SKM-1 (cell line): ENCODE measurements at regions not wholly inside any gene's neighbourhood (a gene's known extent, or its start where the extent isn't known, plus 50 kb on each side); places are given as distances from the start of the nearest gene placed in this dataset.

Source experiments
- DNase-seq: peaks from one replicate; lab custom pipeline; 2025; ENCODE audit not compliant: unreplicated experiment; lab: John Stamatoyannopoulos, UW

DNA sequence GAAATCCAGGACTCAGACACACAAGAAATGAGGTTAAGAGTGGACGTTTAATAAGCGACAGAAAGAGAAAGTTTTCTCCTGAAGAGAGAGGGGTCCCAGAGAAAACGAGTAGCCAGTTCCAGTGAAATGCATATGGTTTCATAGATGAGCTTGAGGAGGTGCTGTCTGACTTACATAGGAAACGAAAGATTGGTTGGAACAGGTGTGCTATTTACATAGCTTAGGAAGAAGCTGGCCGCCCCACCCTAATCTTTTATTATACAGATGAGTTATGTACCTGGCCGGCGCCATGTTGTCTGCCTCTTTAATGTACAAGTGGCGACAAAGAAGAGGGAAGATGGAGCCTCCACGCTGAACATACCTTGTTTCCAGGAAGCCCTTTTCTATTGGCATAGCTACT, 223.0 kb downstream of the SLC6A15 start:
- DNase-seq, result no peak

DNA sequence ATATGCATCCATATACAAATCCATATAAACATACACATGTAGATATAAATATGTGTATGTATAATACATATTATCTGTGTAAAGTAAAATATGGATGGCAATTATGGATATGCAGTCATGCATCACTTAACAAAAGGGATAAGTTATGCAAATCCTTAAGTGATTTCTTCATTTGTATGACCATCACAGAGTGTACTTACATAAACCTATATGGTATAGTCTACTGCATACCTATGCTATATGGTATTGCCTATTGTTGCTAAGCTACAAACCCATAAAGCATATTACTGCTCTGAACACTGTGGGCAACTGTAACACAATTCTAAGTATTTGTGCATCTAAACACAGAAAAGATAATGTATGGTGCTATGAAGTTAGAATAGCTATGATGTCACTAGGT, 227.2 kb downstream of the SLC6A15 start:
- DNase-seq, result no peak

DNA sequence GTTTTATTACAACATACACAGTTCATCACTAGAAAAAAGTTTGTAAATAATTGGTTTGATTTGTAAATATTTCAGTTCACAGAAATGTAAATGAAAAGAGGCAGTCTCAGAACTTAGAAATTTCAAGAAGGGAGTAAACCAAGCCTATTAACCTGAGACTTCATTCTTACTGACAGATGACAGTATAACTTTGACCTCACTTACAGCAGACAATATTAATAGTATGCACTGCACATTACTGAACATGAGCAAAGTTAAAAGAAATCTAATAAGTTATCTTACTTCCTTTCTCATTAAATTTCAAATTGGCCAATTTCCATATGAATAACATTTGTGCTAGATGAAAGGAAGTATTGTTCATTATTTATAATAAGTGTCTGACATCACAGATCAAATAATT, 235.8 kb downstream of the SLC6A15 start:
- DNase-seq, result no peak

DNA sequence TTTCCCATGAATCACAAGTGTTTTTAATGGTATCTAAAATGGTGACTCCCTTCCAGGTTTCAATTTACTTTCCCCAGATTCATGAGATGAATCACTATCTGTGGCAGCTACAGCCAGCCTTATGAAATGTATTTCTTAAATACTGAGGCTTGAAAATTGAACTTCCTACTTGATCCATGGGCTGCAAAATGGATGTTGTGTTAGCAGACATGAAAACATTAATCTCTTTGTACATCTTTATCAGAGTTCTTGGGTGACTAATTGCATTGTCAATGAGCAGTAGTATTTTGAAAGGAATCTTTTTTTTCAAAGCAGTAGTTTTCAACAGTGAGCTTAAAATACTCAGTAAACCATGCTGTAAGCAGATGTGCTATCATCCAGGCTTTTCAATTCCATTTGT, 250.8 kb downstream of the SLC6A15 start:
- no peak for DNase-seq

DNA sequence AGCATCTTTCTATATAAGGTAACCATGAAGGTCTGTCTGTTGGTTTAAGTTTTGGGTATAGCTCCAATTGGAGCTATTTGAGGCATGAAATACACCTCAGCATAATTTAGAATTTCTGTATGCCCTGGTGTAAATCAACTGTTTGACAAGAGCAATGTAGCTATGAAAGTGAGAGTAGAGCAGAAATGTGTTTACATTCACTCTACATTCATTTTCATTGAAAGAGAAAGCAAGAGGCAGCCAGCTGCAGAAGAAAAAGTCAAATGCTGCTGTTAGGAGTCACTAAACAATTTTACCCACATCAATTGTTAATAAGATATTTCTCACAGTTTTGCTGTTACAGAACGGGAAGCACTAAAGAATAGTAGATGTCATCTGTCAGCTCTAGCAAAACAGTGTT, 252.5 kb downstream of the SLC6A15 start:
- no peak for DNase-seq

DNA sequence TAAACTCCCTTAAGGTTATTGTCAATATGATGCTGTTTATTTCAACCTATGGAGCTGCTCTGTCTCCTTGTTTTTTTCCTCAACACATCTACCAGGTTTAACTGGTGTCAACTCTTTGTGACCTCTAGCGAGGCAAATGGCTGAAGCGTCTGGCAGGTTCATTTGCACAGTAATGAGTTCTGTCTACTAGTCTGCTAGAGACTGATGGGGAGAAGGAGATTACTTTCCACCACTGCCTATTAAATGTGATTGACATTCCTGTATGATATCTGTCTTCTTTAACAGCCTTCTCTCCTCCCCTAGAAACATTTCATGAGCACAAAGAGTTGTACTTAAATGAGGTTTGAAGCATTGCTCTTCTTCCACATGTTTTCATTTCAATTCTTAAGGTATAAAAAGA, 253.7 kb downstream of the SLC6A15 start:
- DNase-seq, result no peak

DNA sequence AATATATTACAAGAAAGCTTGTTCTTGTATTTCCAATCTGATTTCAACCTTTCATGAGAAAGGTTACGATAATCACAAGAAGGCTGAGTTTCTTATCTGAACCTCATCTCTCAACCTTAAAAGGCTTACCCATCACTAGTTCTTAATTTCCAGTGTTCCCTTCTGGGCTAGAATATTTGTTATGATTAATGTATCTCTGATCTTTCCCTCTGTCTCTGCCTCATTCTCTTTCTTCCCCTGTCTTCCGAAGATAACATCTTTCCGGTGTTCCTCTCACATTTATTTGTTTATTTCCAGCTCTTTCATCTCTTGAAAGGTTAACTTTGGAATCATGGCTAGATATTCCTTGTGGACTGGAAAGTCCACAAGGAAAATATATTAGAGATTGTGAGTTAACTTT, 255.9 kb downstream of the SLC6A15 start:
- no peak for DNase-seq

DNA sequence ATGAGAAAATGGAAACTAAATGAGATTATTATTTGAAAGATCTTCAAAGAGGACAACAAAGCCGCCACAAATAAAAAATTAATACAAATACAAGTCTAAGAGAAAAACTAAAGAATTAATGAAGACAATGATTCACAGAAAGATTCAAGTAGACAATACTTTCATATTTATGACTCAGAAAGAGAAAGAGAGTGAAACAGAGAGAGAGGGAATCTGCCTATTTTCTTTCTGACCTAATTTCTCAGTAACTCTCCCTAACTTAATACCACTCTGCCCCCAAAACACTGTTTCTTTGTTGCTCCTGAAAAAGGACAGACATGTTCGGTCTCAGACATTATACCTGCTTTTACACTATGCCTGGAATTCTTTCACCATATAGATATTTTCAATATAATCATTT, 259.1 kb downstream of the SLC6A15 start:
- no peak for DNase-seq

DNA sequence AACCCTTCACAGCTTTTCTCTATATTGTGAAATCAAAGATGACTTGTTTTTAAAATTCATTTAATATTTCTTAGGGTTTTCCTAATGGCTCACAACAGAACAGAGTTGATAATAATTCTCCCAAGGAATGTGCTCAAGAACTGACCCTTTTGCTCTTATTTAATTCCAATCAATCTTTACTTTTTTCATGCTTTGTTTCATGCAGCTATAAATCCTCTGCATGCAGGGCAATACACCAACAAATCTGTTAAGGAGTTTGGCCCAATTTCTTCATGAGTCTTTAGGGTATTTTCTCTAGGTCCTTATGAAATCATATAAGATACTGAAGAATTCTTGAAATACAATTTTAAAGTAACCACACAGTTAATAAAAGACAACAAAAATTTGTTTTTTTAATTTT, 264.2 kb downstream of the SLC6A15 start:
- no peak for DNase-seq

DNA sequence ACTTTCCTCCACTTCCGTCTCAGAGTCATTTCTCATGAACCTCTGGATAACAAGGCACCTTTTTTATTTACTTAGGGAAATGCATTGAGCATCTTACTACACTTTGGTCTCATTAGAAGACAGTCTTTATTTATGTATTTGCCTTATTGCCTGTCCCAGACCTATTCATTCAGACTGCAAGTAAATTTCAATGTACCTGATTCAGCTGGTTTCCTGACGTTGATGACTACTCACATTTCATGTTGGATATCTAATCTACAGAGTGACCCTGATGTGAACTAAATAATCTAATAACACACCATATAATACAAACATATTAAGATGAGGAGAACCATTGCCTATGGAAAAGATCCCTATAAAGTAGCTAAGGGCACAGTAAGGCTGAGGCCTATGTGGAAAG, 267.7 kb downstream of the SLC6A15 start:
- no peak for DNase-seq

DNA sequence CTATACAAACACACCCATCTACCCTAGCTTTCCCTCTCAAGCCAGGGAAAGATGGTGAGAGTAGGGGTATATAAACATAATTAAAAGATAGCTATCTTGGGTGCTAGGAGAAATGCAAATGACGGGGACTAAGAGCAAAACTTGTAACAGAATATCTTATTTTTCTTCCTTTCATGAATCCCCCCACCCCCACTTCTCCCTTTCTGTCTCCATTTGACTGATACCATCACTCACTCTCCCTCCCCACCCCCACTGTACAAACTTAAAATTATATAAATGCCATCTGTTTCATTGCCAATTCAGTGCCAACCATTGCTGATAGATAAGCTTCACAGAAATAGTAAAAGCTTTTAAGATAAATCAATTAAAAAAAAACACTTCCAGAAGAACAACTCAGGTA, 268.6 kb downstream of the SLC6A15 start:
- no peak for DNase-seq

DNA sequence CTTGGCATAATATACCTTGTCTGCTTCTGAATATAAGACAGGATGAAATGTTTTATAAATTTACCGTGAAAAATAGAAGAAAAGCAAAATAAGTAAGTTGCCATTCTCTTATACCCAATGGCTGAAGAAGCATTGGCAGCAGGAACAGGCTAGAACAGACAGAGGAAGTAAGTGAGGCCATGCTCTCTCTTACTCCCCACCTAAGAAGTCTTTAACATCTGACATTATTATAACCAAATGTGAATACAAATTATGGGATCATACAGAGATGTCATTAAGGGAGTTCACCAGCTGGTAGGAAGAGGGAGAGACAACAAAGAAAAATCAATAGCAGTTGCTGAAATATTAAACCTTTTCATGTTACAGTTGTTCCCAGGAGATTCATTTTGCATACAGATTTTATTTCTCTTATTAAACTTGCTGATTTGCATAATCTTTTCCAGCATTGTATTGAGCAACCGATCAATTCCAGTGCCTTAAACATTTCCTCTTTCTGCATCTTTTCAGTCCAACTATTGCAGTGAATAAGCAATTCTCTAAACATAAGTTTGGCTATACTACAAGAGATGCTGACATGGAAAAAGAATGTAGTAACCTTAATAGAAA, 270.6 kb downstream of the SLC6A15 start:
- no peak for DNase-seq

DNA sequence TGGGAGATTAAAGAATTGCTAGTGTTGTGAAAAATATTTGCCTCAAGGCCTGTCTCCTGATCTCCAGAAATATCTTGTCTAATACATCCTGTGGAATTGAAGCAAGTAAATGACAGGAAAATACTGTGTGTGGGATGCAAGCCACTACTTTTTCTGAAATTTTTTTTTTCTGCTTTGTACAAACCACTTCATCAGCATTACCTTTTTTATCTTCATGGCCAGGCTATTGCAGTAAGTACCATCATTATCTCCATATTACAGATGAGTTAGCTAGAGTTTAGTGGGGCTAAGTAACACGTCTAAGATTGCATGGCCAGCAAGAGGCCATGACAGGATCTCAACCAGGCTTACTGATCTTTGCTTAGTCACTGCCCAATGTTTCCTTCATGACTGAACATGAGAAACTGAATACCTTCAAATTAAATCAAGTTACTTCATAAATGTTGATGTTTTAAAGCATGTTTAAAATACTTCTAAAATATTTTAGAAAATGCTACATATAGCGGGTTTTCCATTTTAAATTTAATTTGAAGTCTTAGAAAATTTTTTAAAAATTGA, 273.7 kb downstream of the SLC6A15 start:
- DNase-seq, result no peak

DNA sequence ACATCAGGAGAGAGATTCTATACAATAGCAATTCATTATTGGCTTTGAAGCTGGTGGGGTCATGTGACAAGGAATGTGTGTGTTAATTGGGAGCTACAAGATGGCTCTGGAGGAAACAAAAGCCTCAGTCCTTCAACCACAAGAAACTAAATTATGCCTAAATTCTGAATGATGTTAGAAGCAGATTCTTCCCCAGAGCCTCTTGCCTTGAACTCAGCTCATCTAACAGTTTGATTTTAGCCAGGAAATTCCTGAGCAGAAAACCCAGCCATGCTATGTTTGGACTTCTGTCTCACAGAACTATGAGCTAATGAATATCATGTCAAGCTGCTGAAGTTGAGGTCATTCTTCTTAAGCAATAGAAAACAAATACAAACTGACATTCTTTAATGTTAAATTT, 274.7 kb downstream of the SLC6A15 start:
- no peak for DNase-seq

DNA sequence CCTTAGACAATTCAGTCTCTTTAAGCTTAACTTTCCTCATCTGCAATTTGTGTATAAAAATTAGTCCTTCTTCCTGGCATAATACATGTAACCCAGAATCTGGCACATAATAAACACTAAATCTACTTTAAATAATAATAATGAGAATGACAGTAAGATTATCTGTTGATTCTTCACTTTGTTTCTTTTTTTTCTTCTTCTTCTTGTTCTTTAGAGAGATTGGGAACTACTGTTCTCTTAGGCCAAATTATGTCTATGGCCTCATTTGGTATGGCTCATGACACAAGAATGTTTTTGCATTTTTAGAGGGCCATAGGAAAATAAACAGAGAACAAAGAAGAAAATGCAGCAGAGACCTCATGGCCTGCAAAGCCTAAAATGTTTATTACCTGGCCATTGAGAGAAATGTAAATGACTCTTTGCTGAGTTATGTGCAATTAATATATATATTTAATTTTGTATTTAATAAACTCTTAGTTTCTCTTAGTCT, 275.8 kb downstream of the SLC6A15 start:
- no peak for DNase-seq

DNA sequence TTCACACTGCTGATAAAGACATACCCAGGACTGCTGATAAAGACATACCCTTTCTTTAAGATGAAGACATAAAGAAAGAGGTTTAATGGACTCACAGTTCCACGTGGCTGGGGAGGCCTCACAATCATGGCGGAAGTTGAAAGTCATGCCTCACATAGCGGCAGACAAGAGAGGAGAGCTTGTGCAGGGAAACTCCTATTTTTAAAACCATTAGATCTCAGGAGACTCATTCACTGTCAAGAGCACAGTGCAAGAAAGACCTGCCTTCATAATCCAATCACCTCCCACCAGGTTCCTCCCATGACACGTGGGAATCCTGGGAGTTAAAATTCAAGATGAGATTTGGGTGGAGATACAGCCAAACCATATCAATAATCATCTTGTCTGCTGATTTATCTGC, 278.1 kb downstream of the SLC6A15 start:
- DNase-seq, result no peak

DNA sequence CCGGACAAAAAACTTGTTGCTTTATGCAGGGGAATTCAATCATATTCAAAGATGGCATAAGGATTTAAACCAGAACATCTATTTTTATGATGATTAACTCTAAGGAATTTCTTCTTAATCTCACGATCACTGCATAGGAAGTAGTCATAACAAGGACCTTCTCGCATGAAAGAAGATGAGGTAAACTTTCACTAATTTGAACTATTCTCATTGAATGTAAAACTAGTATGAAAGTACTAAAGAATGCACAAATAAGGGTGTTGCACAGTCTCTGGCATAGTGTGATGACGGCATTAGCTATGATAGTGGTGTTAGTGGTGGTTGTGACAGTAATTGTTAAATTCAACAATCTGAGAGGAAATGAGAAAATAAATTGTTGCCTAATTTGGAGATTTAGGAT, 280.0 kb downstream of the SLC6A15 start:
- no peak for DNase-seq

DNA sequence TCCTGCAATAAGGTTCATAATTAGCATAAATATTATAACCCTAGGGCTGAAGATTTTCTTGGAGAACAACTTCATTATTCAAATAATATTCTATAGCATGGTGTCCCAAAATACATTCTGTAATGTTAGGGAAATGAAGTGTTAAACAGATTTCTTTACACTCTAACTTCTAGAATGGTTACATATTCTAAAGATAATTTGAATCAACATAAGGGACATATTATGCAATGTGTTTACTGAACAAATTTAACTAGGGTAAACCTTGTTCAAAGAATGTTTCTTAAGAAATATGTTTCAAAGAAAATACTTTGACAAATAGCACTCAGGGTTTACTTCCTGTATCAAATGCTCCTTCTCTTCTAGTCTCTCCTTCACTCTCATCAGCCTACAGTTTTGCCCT, 281.6 kb downstream of the SLC6A15 start:
- DNase-seq, result no peak

DNA sequence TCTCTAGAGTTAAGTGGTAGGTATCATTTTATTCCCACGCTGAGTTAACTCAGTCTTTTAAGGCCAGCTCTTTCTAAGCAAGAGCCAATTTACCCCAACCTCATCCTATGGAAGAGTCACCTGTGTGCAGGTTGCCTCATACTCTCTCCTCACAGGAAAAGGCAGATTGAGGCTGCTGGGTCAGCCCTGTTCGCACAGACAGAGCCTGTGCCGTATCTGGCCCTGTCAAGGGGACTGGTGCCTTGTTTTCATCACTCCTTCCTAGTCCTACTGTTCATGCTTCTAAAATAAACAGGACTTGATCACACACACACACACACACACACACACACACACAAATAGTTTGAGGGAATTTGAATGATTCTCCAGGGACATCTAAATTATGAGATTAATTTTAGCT, 285.0 kb downstream of the SLC6A15 start:
- DNase-seq, result no peak

DNA sequence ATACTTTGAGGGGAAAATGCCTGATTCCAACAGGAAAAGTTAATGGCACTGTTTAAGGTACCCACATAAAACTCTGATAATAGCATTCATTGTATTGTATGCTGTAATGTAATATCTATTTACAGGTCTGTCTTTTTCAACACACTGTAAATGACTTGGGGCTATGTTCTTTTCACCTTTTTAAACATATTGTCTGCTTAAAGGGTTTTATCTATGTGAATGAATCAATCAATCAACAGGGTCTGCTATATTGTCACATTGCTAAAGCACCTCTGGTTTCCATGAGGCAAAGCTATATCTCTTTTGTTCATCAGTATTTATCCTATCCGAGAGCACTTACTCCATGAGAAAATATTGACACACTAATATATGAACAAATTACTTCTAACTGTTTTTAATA, 288.0 kb downstream of the SLC6A15 start:
- no peak for DNase-seq

DNA sequence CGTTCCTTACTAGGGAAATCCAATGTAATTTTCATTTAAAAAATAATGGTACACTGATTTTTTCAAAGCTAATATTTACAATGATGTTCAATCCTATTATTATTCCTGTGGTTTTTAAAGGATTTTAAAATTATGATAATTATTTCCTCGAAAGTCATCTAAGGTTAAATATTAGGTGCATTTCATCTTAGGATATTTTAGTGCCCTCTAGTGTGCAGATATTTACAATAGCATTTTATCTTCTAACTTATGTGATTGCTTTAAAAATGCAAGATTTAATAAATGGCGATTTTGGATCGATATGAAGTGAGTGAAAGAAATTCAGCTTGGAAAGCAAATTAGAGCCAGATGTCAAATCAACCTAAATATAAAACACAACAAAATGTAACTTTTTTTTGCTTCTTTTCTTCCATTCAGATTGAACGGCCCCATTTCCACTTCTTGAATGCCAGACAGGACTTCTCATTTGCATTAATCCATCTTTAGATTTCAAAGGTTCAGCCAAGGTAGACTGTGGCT, 293.5 kb downstream of the SLC6A15 start:
- DNase-seq, result no peak

DNA sequence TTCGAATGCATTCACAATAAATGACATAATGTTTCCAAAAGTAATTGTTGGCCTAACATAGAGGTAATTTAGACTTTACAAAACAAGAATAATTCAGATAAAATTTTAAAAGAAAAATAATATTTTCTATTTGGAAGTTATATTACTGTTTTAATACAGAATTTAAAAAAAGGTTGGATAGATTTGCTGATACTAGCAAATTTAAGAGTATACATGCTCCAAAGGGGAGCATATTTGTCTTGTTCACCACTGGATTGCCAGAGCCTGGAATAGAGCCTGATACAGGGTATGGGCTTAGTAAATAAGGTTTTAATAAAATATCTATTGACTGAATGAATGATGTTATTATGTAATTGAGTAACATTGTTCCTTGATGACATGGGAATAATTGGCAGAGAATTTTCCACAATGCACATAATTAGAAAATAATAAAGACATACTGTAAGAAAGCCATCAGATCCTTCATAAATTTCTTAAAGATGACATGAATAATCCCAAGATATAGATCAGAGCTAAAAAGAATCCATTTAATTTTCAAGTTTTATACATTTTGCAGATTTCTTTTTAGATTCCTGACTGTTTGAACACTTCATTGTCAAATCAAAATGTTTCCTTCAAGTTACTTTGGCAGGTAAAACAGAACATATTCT, 305.3 kb downstream of the SLC6A15 start:
- DNase-seq, result no peak

DNA sequence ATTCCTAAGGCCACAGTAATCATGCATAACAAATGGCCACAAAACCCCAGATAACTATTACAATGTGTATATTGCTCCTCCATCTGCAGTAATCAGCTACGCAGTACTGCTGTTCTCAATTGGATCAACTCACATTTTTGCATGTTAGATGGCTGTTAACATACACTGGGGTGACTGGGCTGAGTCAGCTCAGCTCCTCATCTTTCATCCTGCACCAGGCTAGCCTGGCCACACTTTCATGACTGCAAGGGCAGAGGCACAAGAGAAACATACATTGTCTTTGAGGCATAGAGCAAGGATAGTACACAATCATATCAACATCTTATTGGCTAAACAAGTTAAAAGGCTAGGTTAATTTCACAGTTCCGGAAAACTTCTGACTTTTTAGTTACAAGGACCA, 306.6 kb downstream of the SLC6A15 start:
- no peak for DNase-seq
